Heart left ventricle (tissue), 13 donors: ENCODE measurements at regions not wholly inside any gene's neighbourhood (a gene's known extent, or its start where the extent isn't known, plus 50 kb on each side); places are given as distances from the start of the nearest gene placed in this dataset.

ENCODE experiments used
- POLR2A ChIP-seq, 2 donors: fragments of 450-650 bp; IDR thresholded peaks; one replicate each; pipeline ENCODE4 v1.6.1; 2017; ENCODE audit warnings: antibody characterized with exemption in 2 of 2, mild to moderate bottlenecking in 2 of 2, moderate library complexity in 2 of 2
- TF ChIP-seq, protein P1 (sequence below), 12 donors: fragments of 200-600 bp; sonication (generic) in 4 of 12; IDR thresholded peaks; one replicate each; pipeline versions ENCODE4 v1.5.0 to v1.8.0; 2018 to 2022; ENCODE audit warnings: antibody characterized with exemption in 12 of 12, mild to moderate bottlenecking in 5 of 12
- donor health status: ischemic (EF 13 %, LVEDD 7.1; RV severe dilation, severe dysfunction).
- donor health status: DM: no; HTN: yes; CAD: no.
- donor health status: DM: no; HTN: no; CAD: no.
- donor health status: ischemic (EF 25% LVEDD 6.9; RV normal size, moderate dysfunction).
- donor health status: ischemic (EF 25% LVEDD 5.7; RV mildly dilated, moderate dysfunction).
- donor health status: ischemic (EF 35%, LVEDD 5.7; RV mildly dilated, moderate dysfunction).
- donor health status: nonischemic (EF 11% LVEDD 7.7; RV severe dilation, severe dysfunction).
- donor health status: DM: yes; HTN: yes; CAD: no.
- donor health status: PGD.
- donor health status: ischemic (EF 29% LVEDD 5.4; RV normal size, mild dysfunction).
- donor health status: nonischemic (EF 23%, LVEDD 6.1; RV moderate dilation, normal function).

DNA sequence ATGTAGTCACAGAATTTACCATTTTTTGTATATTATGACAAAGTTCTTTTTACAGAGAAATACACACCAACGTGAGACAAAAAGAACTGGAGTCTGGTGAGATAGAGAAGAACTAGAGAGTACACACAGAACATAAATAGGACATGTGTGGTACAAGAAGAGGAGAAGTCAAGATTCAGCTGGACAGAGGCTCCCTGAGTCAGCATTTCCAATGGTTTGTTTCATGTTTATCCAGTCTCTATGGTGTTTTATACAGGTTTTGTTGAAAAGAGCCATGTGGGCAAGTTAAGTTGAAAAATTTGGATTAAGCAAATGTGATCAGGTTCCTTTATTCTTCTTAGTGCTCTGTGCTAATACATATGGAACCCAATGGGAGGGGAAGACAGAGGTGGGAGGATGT lies 105.5 kb upstream of the AKR1E2 start:
- TF ChIP-seq, protein P1, sequence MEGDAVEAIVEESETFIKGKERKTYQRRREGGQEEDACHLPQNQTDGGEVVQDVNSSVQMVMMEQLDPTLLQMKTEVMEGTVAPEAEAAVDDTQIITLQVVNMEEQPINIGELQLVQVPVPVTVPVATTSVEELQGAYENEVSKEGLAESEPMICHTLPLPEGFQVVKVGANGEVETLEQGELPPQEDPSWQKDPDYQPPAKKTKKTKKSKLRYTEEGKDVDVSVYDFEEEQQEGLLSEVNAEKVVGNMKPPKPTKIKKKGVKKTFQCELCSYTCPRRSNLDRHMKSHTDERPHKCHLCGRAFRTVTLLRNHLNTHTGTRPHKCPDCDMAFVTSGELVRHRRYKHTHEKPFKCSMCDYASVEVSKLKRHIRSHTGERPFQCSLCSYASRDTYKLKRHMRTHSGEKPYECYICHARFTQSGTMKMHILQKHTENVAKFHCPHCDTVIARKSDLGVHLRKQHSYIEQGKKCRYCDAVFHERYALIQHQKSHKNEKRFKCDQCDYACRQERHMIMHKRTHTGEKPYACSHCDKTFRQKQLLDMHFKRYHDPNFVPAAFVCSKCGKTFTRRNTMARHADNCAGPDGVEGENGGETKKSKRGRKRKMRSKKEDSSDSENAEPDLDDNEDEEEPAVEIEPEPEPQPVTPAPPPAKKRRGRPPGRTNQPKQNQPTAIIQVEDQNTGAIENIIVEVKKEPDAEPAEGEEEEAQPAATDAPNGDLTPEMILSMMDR (IDR thresholded peaks at IDR 0.05), result no peak
- no peak for TF ChIP-seq POLR2A (IDR thresholded peaks at IDR 0.05)
